Gastroesophageal sphincter (tissue), 4 donors: ENCODE measurements at regions not wholly inside any gene's neighbourhood (a gene's known extent, or its start where the extent isn't known, plus 50 kb on each side); places are given as distances from the start of the nearest gene placed in this dataset.
A peak's percentile ranks its signal among the peaks of the same experiment; 100 is the strongest.

ENCODE experiments used
- ATAC-seq: fragments of 150-250 bp; one replicate; pipeline ENCODE4 v1.9.1; 2016; ENCODE audit warnings: mild to moderate bottlenecking, moderate library complexity
- H3K27ac ChIP-seq, 4 donors: fragments of 200-600 bp; sonication (generic) in 3 of 4; 1 replicate in 3 of 4; 2 replicates in 1 of 4; pipeline ENCODE4 v1.5.1; 2016 to 2019
- H3K27me3 ChIP-seq: fragments of 200-600 bp; sonication (generic); one replicate; pipeline ENCODE4 v1.5.1; 2019
- H3K36me3 ChIP-seq, 2 donors: fragments of 200-600 bp; sonication (generic); one replicate each; pipeline ENCODE4 v1.5.1; 2019; ENCODE audit warnings: control low read depth in 1 of 2
- H3K4me1 ChIP-seq, 3 donors: fragments of 200-600 bp; sonication (generic); 1 replicate in 2 of 3; 2 replicates in 1 of 3; pipeline ENCODE4 v1.5.1; 2016 to 2019; ENCODE audit warnings: control low read depth in 2 of 3
- H3K4me3 ChIP-seq, 2 donors: fragments of 200-600 bp; sonication (generic); one replicate each; pipeline ENCODE4 v1.5.1; 2019; ENCODE audit warnings: mild to moderate bottlenecking in 1 of 2, moderate library complexity in 1 of 2
- H3K9me3 ChIP-seq, 3 donors: fragments of 200-600 bp; sonication (generic); one replicate each; pipeline ENCODE4 v1.5.1; 2017 to 2019; ENCODE audit warnings: control low read depth in 2 of 3
- EP300 ChIP-seq: sonication (generic); formaldehyde crosslinking; IDR thresholded peaks from one replicate; pipeline ENCODE4 v1.6.1; 2017; ENCODE audit warnings: antibody characterized with exemption, mild to moderate bottlenecking
- POLR2A ChIP-seq, 2 donors: fragments of 450-650 bp; IDR thresholded peaks; one replicate each; pipeline ENCODE4 v1.6.1; 2017; ENCODE audit warnings: antibody characterized with exemption in 2 of 2, mild to moderate bottlenecking in 2 of 2, moderate library complexity in 1 of 2
- POLR2AphosphoS5 ChIP-seq: sonication (generic); formaldehyde crosslinking; IDR thresholded peaks from one replicate; pipeline ENCODE4 v1.6.1; 2017; ENCODE audit warnings: antibody characterized with exemption
- WGBS, 2 donors: methylation state at CpG; one replicate each; pipeline ENCODE4 v1.1.5; 2018; ENCODE audit warnings: low coverage in 1 of 2; 5-methylcytosine and 5-hydroxymethylcytosine counted together
- TF ChIP-seq, protein P1 (sequence below), 4 experiments: fragments of 200-600 bp in 2 of 4; fragments of 450-650 bp in 2 of 4; sonication (generic) in 1 of 4; IDR thresholded peaks; one replicate each; pipeline ENCODE4 v1.5.1; 2017 to 2019; ENCODE audit warnings: antibody characterized with exemption in 4 of 4, mild to moderate bottlenecking in 2 of 4, moderate library complexity in 2 of 4

DNA sequence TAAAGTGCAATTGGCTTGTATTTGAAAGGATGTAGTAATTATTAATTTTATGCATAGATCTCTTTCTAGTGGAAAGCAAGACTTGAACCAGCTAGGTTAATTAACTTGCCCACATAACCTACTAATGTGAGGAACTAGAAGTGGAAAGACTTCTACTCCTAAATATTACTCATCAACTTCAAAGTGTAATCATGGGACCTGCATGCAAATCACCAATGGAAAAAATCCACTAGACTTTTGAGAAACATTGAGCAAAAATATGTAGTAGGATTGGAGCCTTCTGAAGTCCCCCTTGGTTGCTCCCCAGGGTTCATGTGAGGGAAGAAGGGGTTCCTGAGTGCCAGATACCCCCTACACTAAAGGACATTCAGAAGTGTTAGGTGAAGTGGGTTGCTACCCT, 240.2 kb downstream of the PTEN start:
- no peak for TF ChIP-seq POLR2AphosphoS5
- TF ChIP-seq EP300 = no peak
- TF ChIP-seq, protein P1, sequence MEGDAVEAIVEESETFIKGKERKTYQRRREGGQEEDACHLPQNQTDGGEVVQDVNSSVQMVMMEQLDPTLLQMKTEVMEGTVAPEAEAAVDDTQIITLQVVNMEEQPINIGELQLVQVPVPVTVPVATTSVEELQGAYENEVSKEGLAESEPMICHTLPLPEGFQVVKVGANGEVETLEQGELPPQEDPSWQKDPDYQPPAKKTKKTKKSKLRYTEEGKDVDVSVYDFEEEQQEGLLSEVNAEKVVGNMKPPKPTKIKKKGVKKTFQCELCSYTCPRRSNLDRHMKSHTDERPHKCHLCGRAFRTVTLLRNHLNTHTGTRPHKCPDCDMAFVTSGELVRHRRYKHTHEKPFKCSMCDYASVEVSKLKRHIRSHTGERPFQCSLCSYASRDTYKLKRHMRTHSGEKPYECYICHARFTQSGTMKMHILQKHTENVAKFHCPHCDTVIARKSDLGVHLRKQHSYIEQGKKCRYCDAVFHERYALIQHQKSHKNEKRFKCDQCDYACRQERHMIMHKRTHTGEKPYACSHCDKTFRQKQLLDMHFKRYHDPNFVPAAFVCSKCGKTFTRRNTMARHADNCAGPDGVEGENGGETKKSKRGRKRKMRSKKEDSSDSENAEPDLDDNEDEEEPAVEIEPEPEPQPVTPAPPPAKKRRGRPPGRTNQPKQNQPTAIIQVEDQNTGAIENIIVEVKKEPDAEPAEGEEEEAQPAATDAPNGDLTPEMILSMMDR (IDR thresholded peaks at IDR 0.05) = no peak
- TF ChIP-seq POLR2A (IDR thresholded peaks at IDR 0.05) = no peak
- H3K27ac ChIP-seq = no peak overlapping the region
- no peak for ATAC-seq
- H3K36me3 ChIP-seq = no peaks in the 10 kb centered on the region
- no peaks in the 10 kb centered on the region for H3K9me3 ChIP-seq
- H3K4me3 ChIP-seq = no peak overlapping the region
- H3K27me3 ChIP-seq = no peaks in the 10 kb centered on the region
- no peaks in the 10 kb centered on the region for H3K4me1 ChIP-seq

DNA sequence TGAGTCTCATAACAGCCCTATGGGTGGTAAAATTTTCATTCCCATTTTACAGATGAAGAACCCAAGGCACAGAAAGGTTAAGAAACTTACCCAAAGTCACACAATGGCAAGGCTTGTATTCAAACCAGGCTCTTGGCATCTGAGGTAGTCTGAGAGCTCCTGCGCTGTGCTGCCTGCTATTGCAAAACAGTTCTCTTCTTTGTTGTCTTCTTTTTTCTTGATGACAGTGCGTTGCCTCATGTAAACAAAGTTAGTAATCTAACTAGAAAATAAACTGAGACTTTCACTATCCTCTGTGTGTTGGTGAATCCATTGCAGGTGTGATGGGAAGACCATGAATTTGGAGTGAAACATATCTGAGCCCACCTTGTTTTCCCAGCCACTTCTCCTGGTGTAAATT, 240.8 kb downstream of the PTEN start:
- Histone ChIP-seq H3K36me3 (no peaks in the 10 kb centered on the region), H3K4me1 (no peaks in the 10 kb centered on the region), H3K27me3 (no peaks in the 10 kb centered on the region), H3K4me3 (no peak overlapping the region), H3K9me3 (no peaks in the 10 kb centered on the region), H3K27ac (no peak overlapping the region)
- no peak for TF ChIP-seq POLR2A (IDR thresholded peaks at IDR 0.05)
- no peak for TF ChIP-seq POLR2AphosphoS5
- TF ChIP-seq, protein P1 (IDR thresholded peaks at IDR 0.05) = no peak
- no peak for TF ChIP-seq EP300
- ATAC-seq = no peak
- 94 to 95% methylated on average over 2 of the region's 2 CpGs for WGBS, 2 donors

DNA sequence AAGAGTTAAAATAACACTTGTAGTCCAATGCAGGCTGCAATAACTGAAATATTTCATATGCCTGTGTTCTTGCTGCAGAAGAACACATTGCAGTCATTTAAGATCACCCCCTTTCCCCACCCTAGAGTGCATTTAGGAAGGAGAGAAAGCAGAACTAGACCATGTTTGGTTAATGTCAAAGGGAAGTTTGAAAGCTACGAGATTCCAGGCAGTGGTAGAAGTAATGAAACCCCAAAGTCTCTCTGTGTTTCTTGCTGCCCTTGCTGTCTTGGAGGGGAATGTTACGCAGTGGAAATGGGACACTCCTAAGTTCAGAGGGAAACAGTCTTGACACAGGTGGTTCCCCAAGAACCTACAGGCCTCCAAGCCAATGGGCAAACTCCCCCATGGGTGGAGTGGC, 242.9 kb downstream of the PTEN start:
- no peak overlapping the region for H3K27ac ChIP-seq
- TF ChIP-seq POLR2AphosphoS5 = no peak
- TF ChIP-seq, protein P1 (IDR thresholded peaks at IDR 0.05) = no peak
- no peak for TF ChIP-seq POLR2A (IDR thresholded peaks at IDR 0.05)
- TF ChIP-seq EP300 = no peak
- H3K9me3 ChIP-seq = no peaks in the 10 kb centered on the region
- no peaks in the 10 kb centered on the region for H3K4me1 ChIP-seq
- no peaks in the 10 kb centered on the region for H3K36me3 ChIP-seq
- WGBS, 2 donors = 81 to 83% methylated on average over 2 of the region's 2 CpGs
- no peak overlapping the region for H3K4me3 ChIP-seq
- H3K27me3 ChIP-seq = no peaks in the 10 kb centered on the region
- peak; percentile 34 for ATAC-seq

DNA sequence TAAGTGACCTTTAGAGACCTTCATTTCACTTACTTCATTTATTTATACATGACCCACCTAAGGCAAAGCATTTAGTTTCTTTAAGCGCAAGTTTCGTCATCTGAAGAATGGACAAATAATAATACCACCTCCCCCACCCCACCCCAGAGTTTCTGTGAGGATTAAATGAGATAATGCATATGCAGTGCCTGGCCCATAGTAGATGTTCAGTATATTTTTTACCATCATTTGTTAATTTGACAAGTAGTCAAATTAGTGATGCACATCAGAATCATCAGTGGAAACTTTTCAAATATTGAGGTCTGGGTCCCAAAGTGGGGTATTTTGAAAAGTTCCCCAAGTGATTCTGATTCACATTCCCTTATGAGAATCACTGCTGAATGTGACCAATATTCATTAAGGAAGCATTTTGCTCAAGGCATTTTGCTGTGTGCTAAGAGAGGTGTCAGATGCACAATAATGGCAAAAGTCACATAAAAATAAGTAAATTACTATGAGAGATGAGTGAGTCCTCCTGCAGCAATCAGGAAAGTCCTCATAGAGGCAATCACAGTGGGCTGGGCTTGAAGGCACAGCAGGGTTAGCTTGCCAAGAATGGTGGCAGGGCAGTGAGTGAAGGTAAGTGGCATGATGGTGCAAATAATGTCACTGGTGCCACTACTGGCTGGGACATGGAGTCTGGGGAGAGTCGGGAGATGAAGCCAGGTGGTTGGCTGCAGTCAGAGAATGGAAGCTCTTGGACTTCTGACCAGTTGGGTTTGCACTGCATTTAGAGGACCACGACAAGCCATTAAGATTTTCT, 244.1 kb downstream of the PTEN start:
- H3K4me1 ChIP-seq = no peaks in the 10 kb centered on the region
- no peaks in the 10 kb centered on the region for H3K36me3 ChIP-seq
- no peak for TF ChIP-seq POLR2A (IDR thresholded peaks at IDR 0.05)
- TF ChIP-seq EP300 = no peak
- TF ChIP-seq POLR2AphosphoS5 = no peak
- H3K27ac ChIP-seq = no peak overlapping the region
- WGBS, 2 donors = 72 to 95% methylated on average over 4 of the region's 4 CpGs
- no peak for ATAC-seq
- H3K9me3 ChIP-seq = no peaks in the 10 kb centered on the region
- no peak overlapping the region for H3K4me3 ChIP-seq
- no peaks in the 10 kb centered on the region for H3K27me3 ChIP-seq

DNA sequence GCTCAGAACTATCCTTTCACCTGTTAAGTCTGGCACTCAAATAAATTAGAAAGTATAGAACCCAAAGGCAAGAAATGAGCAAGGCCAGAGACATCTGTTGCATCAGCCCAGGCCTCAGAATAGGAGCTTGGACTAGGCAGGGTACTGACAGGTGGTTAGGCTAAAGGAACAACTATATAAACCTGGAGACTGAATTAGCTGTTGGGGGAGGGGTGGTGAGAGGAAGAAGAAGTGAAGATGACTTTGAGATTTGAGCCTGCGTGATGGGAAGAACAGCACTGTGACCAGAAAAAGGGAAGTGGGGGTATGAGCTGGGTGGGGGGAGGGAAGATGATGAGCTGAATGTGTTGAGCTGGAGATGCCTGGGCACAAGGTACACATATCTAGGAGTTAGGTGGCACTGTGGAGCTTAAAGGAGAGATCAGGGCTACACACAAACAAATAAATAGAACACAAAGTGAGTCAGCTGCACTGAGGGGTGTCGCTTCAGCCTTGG, 244.7 kb downstream of the PTEN start:
- no peak for ATAC-seq
- 82 to 100% methylated on average over 2 of the region's 2 CpGs for WGBS, 2 donors
- no peak for TF ChIP-seq POLR2A (IDR thresholded peaks at IDR 0.05)
- no peak for TF ChIP-seq POLR2AphosphoS5
- TF ChIP-seq, protein P1 (IDR thresholded peaks at IDR 0.05) = no peak
- no peak for TF ChIP-seq EP300
- H3K4me1 ChIP-seq = no peaks in the 10 kb centered on the region
- H3K9me3 ChIP-seq = no peaks in the 10 kb centered on the region
- no peak overlapping the region for H3K4me3 ChIP-seq
- H3K27me3 ChIP-seq = no peaks in the 10 kb centered on the region
- no peak overlapping the region for H3K27ac ChIP-seq
- H3K36me3 ChIP-seq = no peaks in the 10 kb centered on the region
